Upper lobe of left lung (tissue), 6 donors: ENCODE measurements at regions not wholly inside any gene's neighbourhood (a gene's known extent, or its start where the extent isn't known, plus 50 kb on each side); places are given as distances from the start of the nearest gene placed in this dataset.
"Not testable (repeated sequence)": the region's sequence is repeated elsewhere in the genome, so short reads cannot be mapped to it uniquely, and the experiment has no call there.

Experiments
- ATAC-seq, 2 donors: fragments of 200-7000 bp; cut with Tn5 transposase; one replicate each; pipeline ENCODE4 v1.9.1; 2022; ENCODE audit warnings: mild to moderate bottlenecking in 2 of 2, moderate library complexity in 2 of 2; ENCODE audit not compliant: low FRiP score in 2 of 2
- DNase-seq, 2 donors: peaks; one replicate each; pipeline ENCODE4 v3.0.0-alpha.2; 2019 to 2020
- H3K27ac ChIP-seq, 4 donors: fragments of 200-600 bp; sonication (generic); one replicate each; pipeline ENCODE4 v1.5.1; 2016 to 2019
- H3K27me3 ChIP-seq, 4 donors: fragments of 200-600 bp; sonication (generic); one replicate each; pipeline ENCODE4 v1.5.1; 2017 to 2019
- H3K36me3 ChIP-seq, 4 donors: fragments of 200-600 bp; sonication (generic); one replicate each; pipeline ENCODE4 v1.5.1; 2016 to 2019
- H3K4me1 ChIP-seq, 4 donors: fragments of 200-600 bp; sonication (generic); one replicate each; pipeline ENCODE4 v1.5.1; 2018 to 2019
- H3K4me3 ChIP-seq, 4 donors: fragments of 200-600 bp; sonication (generic); one replicate each; pipeline ENCODE4 v1.5.1; 2017 to 2019; ENCODE audit warnings: mild to moderate bottlenecking in 2 of 4, moderate library complexity in 1 of 4
- H3K9me3 ChIP-seq, 4 donors: fragments of 200-600 bp; sonication (generic); one replicate each; pipeline ENCODE4 v1.5.1; 2018 to 2019
- CTCF ChIP-seq, 6 experiments: fragments of 450-650 bp in 4 of 6; fragments of 200-600 bp in 2 of 6; sonication (generic) in 2 of 6; IDR thresholded peaks; one replicate each; pipeline ENCODE4 v1.5.1; 2016 to 2019; ENCODE audit warnings: antibody characterized with exemption in 6 of 6
- EP300 ChIP-seq, 4 donors: sonication (generic); formaldehyde crosslinking; IDR thresholded peaks; one replicate each; pipeline ENCODE4 v1.5.1; 2017; ENCODE audit warnings: antibody characterized with exemption in 4 of 4, control low read depth in 2 of 4
- POLR2A ChIP-seq, 4 donors: fragments of 450-650 bp; IDR thresholded peaks; one replicate each; pipeline ENCODE4 v1.5.1; 2016 to 2017; ENCODE audit warnings: antibody characterized with exemption in 4 of 4, mild to moderate bottlenecking in 2 of 4
- POLR2AphosphoS5 ChIP-seq, 2 donors: sonication (generic); formaldehyde crosslinking; IDR thresholded peaks; one replicate each; pipeline ENCODE4 v1.5.1; 2017; ENCODE audit warnings: antibody characterized with exemption in 2 of 2
- WGBS, 2 donors: methylation state at CpG; one replicate each; pipeline ENCODE4 v1.1.5; 2017 to 2018; 5-methylcytosine and 5-hydroxymethylcytosine counted together
- donor health status: DM: no; HTN: no; CAD: no; lungs with moderate emphysema.
- donor health status: DM: no; HTN: yes; CAD: no; lungs with severe emphysema.

DNA sequence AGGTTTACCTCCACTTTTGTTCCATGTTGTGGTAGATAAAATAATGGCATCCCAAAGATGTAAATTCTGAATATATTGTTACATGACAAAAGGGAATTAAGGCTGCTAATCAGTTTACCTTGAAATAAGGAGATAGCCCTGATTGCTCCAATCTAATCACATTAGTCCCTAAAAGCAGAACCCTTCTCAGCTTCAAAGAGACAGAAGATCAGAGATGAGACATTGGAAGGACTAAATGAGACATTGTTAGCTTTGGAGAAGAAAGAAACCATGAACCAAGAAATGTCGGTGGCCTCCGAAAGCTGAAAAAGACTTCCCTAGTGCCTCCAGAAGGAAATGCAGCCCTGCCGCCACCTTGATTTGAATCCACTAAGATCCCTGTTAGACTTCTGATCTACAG lies 82.8 kb upstream of the PARP8 start:
- DNase-seq (no peak), ATAC-seq (no peak)
- TF ChIP-seq CTCF (IDR thresholded peaks at IDR 0.05): no peak
- no peak for TF ChIP-seq POLR2AphosphoS5 (IDR thresholded peaks at IDR 0.05)
- no peak for TF ChIP-seq EP300 (IDR thresholded peaks at IDR 0.05)
- no peak for TF ChIP-seq POLR2A (IDR thresholded peaks at IDR 0.05)
- no peak overlapping the region for H3K4me3 ChIP-seq
- no peaks in the 10 kb centered on the region for H3K36me3 ChIP-seq
- H3K27ac ChIP-seq: no peak overlapping the region
- no peaks in the 10 kb centered on the region for H3K9me3 ChIP-seq
- no peaks in the 10 kb centered on the region for H3K27me3 ChIP-seq
- no peaks in the 10 kb centered on the region for H3K4me1 ChIP-seq
- WGBS, 2 donors: 96 to 99% methylated on average over 3 of the region's 3 CpGs

GRCh38 chr5:50588471-50588870 lies 78.0 kb upstream of the PARP8 start:
- H3K36me3 ChIP-seq, H3K9me3 ChIP-seq, H3K27ac ChIP-seq, H3K27me3 ChIP-seq, H3K4me3 ChIP-seq, DNase-seq, ATAC-seq, H3K4me1 ChIP-seq: not testable (repeated sequence)
- 78 to 89% methylated on average over 6 of the region's 6 CpGs for WGBS, 2 donors

- not testable (repeated sequence) for H3K27me3 ChIP-seq, H3K27ac ChIP-seq, H3K9me3 ChIP-seq, ATAC-seq, DNase-seq, H3K4me1 ChIP-seq, H3K4me3 ChIP-seq, H3K36me3 ChIP-seq
- 55 to 56% methylated on average over 5 of the region's 5 CpGs for WGBS, 2 donors
Observed at GRCh38 chr5:50590444-50591189, 75.8 kb upstream of the PARP8 start.

GRCh38 chr5:50591338-50591737 lies 75.1 kb upstream of the PARP8 start:
- H3K4me3 ChIP-seq, ATAC-seq, H3K27ac ChIP-seq, H3K9me3 ChIP-seq, DNase-seq, H3K27me3 ChIP-seq, H3K4me1 ChIP-seq, H3K36me3 ChIP-seq: not testable (repeated sequence)
- 83 to 97% methylated on average over 1 of the region's 1 CpG for WGBS, 2 donors

DNA sequence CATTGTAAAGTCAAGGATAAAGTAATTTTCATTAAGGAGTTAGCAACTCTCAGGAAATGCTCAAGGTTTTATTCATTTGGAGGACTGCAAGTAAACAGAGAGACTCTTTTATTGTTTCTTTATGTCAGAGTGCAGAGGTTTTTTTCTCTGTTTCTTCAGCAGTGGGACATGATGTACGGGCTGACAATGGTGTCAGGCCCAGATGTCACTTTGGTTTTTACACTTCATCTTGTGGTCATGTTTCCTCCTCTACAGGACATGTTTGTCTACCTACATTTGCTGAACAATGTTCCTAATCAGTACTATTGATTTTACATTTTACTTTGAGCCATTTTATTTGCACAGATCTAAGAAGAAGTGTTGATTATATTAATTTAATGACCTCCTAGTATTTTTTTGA lies 72.8 kb upstream of the PARP8 start:
- H3K36me3 ChIP-seq: no peaks in the 10 kb centered on the region
- H3K4me1 ChIP-seq: no peaks in the 10 kb centered on the region
- 49 to 50% methylated on average over 1 of the region's 1 CpG for WGBS, 2 donors
- no peak for ATAC-seq
- H3K27ac ChIP-seq: peak overlapping the region in 1 of 4 donors; percentile 55
- peak in 2 of 4 donors; percentile 86 to 88 for TF ChIP-seq EP300 (IDR thresholded peaks at IDR 0.05)
- no peak for TF ChIP-seq POLR2AphosphoS5 (IDR thresholded peaks at IDR 0.05)
- no peak for TF ChIP-seq CTCF (IDR thresholded peaks at IDR 0.05)
- peak in 1 of 4 donors; percentile 15 for TF ChIP-seq POLR2A (IDR thresholded peaks at IDR 0.05)
- H3K9me3 ChIP-seq: no peaks in the 10 kb centered on the region
- H3K27me3 ChIP-seq: no peaks in the 10 kb centered on the region
- H3K4me3 ChIP-seq: no peak overlapping the region
- DNase-seq: no peak

DNA sequence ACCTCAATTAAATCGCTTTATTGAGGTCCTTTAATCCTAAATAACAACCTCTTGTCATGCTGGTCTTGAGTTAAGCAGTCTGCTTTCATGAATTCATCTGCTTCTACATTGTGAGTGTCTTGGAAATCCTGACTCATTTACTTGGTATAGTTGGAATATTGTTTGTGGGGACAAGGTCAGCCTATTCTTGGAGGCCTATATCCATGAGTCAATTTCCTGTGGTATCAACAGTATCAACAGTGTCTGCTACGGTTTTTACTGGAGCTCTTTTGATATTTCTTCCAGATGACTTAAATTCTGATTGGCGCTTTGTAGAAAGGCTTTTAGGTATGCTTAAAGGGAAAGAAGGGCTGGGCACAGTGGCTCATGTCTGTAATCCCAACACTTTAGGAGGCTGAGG lies 71.2 kb upstream of the PARP8 start:
- Histone ChIP-seq H3K27me3 (no peaks in the 10 kb centered on the region), H3K4me1 (no peaks in the 10 kb centered on the region), H3K27ac (no peak overlapping the region), H3K36me3 (no peaks in the 10 kb centered on the region), H3K9me3 (no peaks in the 10 kb centered on the region), H3K4me3 (no peak overlapping the region)
- TF ChIP-seq POLR2A (IDR thresholded peaks at IDR 0.05) (no peak), EP300 (IDR thresholded peaks at IDR 0.05) (no peak), CTCF (IDR thresholded peaks at IDR 0.05) (no peak), POLR2AphosphoS5 (IDR thresholded peaks at IDR 0.05) (no peak)
- ATAC-seq (no peak), DNase-seq (no peak)
- 59 to 71% methylated on average over 3 of the region's 3 CpGs for WGBS, 2 donors

DNA sequence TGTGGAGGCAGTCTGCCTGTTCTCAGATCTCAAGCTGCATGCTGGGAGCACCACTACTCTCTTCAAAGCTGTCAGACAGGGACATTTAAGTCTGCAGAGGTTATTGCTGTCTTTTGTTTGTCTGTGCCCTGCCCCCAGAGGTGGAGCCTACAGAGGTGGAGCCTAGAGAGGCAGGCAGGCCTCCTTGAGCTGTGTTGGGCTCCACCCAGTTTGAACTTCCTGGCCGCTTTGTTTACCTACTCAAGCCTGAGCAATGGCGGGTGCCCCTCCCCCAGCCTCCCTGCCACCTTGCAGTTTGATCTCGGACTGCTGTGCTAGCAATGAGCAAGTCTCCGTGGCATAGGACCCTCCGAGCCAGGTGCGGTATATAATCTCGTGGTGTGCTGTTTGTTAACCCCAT lies 64.9 kb upstream of the PARP8 start:
- 74 to 75% methylated on average over 7 of the region's 7 CpGs for WGBS, 2 donors
- ATAC-seq, H3K4me1 ChIP-seq: not testable (repeated sequence)

More for the DNA sequence above, 64.9 kb upstream of the PARP8 start:
- H3K9me3 ChIP-seq, DNase-seq, H3K4me3 ChIP-seq, H3K27me3 ChIP-seq, H3K36me3 ChIP-seq, H3K27ac ChIP-seq: not testable (repeated sequence)
